HepG2 (cell line): ENCODE measurements at regions not wholly inside any gene's neighbourhood (a gene's known extent, or its start where the extent isn't known, plus 50 kb on each side); places are given as distances from the start of the nearest gene placed in this dataset.

Experiments
- ATAC-seq: fragments of 200-7000 bp; cut with Tn5 transposase; 3 replicates; pipeline ENCODE4 v1.9.1; 2020; ENCODE audit warnings: mild to moderate bottlenecking, moderate library complexity
- BruUV-seq: library from RNA; stranded (reverse); fragments of 400-500 nt; replicated peaks from 2 replicates; lab custom pipeline; 2021; lab: Mats Ljungman, UMichigan
- CTCF ChIA-PET: fragments of 300-600 bp; formaldehyde crosslinking; extraction: SDS; loops from one replicate; lab custom pipeline; 2021; ENCODE audit warnings: low total read pairs, inconsistent platforms, low intra/inter-chr PET ratio; lab: Yijun Ruan, JAX
- POLR2A ChIA-PET: fragments of 350-600 bp; sonication (Branson Sonifier 250); formaldehyde crosslinking; loops from one replicate; lab custom pipeline; 2020; ENCODE audit warnings: antibody characterized with exemption, inconsistent platforms; lab: Yijun Ruan, JAX
- DNase-seq: peaks from one replicate; pipeline ENCODE4 v3.0.0-alpha.2; 2015; ENCODE audit warnings: low spot score
- FAIRE-seq: peaks from 3 replicates; lab custom pipeline; 2011; peaks lifted over from hg19 to GRCh38; lab: Jason Lieb, UNC
- H2AFZ ChIP-seq: one replicate; pipeline ENCODE4 v1.6.1; 2011; ENCODE audit warnings: low read length, inconsistent platforms
- H3K27ac ChIP-seq: fragments of 300-600 bp; 3 replicates; pipeline ENCODE4 v1.8.0; 2011; ENCODE audit warnings: mixed run types, mild to moderate bottlenecking, mixed read lengths, low read length, inconsistent platforms; ENCODE audit not compliant: insufficient read depth; ENCODE audit errors: extremely low read length
- H3K27me3 ChIP-seq, 2 experiments: fragments of 200-600 bp in 1 of 2; 2 replicates in 1 of 2; 3 replicates in 1 of 2; pipeline versions ENCODE4 v1.6.0 to v1.8.0; 2011; ENCODE audit warnings: low read length in 2 of 2, mild to moderate bottlenecking in 2 of 2, moderate library complexity in 2 of 2, inconsistent platforms in 1 of 2; ENCODE audit not compliant: insufficient read depth in 2 of 2, control insufficient read depth in 1 of 2
- H3K36me3 ChIP-seq, 2 experiments: fragments of 200-600 bp in 1 of 2; replicated peaks in 1 of 2; 2 replicates in 1 of 2; 3 replicates in 1 of 2; pipeline versions ENCODE4 v1.5.1 to v1.8.0; 2011; ENCODE audit warnings: low read length in 2 of 2, inconsistent platforms in 1 of 2; ENCODE audit not compliant: insufficient read depth in 2 of 2, control insufficient read depth in 1 of 2
- H3K4me1 ChIP-seq: 2 replicates; pipeline ENCODE4 v1.5.1; 2012; ENCODE audit warnings: low read length, inconsistent platforms; ENCODE audit not compliant: insufficient read depth
- H3K4me2 ChIP-seq: 2 replicates; pipeline ENCODE4 v1.6.0; 2011; ENCODE audit warnings: low read depth, low read length, inconsistent platforms
- H3K4me3 ChIP-seq, 3 experiments: fragments of 200-600 bp in 1 of 3; sonication (generic), shearing (Covaris generic) in 1 of 3; replicated peaks in 1 of 3; 2 replicates each; pipeline ENCODE4 v1.5.1; 2011 to 2016; ENCODE audit warnings: low read length in 3 of 3, inconsistent platforms in 2 of 3, low read depth in 2 of 3, mild to moderate bottlenecking in 2 of 3, control low read depth in 1 of 3, mixed read lengths in 1 of 3; ENCODE audit not compliant: insufficient read depth in 1 of 3
- H3K79me2 ChIP-seq: one replicate; pipeline ENCODE4 v1.6.1; 2011; ENCODE audit warnings: low read length, inconsistent platforms; ENCODE audit not compliant: insufficient read depth
- H3K9ac ChIP-seq: 2 replicates; pipeline ENCODE4 v1.6.0; 2011; ENCODE audit warnings: mild to moderate bottlenecking, low read depth, low read length, inconsistent platforms; ENCODE audit not compliant: insufficient read depth
- H3K9me3 ChIP-seq: 2 replicates; pipeline ENCODE4 v1.5.1; 2012; ENCODE audit warnings: mild to moderate bottlenecking, low read length
- H4K20me1 ChIP-seq: 2 replicates; pipeline ENCODE4 v1.6.0; 2011; ENCODE audit warnings: inconsistent platforms, mild to moderate bottlenecking, low read length, moderate library complexity; ENCODE audit not compliant: insufficient read depth
- BHLHE40 ChIP-seq: IDR thresholded peaks from 2 replicates; pipeline ENCODE4 v1.6.1; 2011; ENCODE audit warnings: low read length, improper control_type of control experiment
- FOXA3 ChIP-seq: IDR thresholded peaks from 2 replicates; pipeline ENCODE4 v1.6.1; 2016; ENCODE audit warnings: missing genetic modification reagents, missing compliant biosample characterization
- HOXA5 ChIP-seq: sonication (generic); formaldehyde crosslinking; IDR thresholded peaks from 2 replicates; pipeline ENCODE4 v1.4.0; 2020; ENCODE audit warnings: missing genetic modification reagents
- SALL2 ChIP-seq: sonication (generic); formaldehyde crosslinking; IDR thresholded peaks from 2 replicates; pipeline ENCODE4 v1.8.1; 2023; ENCODE audit warnings: mild to moderate bottlenecking, missing genetic modification reagents, inconsistent platforms
- TBX2 ChIP-seq: sonication (generic); formaldehyde crosslinking; IDR thresholded peaks from 2 replicates; pipeline ENCODE4 v1.5.0; 2020; ENCODE audit warnings: missing genetic modification reagents, mild to moderate bottlenecking, borderline replicate concordance
- ZBTB7B ChIP-seq: sonication (generic); formaldehyde crosslinking; IDR thresholded peaks from 2 replicates; pipeline ENCODE4 v1.4.0; 2020; ENCODE audit warnings: missing genetic modification reagents
- ZFYVE20 ChIP-seq: sonication (generic); formaldehyde crosslinking; IDR thresholded peaks from 2 replicates; pipeline ENCODE4 v1.8.0; 2023; ENCODE audit warnings: low read depth, mild to moderate bottlenecking, moderate library complexity, missing genetic modification reagents, borderline replicate concordance
- ZNF3 ChIP-seq: IDR thresholded peaks from 2 replicates; pipeline ENCODE4 v1.7.0; 2017; ENCODE audit warnings: inconsistent platforms
- ZNF614 ChIP-seq: IDR thresholded peaks from 2 replicates; pipeline ENCODE4 v1.6.1; 2018; ENCODE audit warnings: missing biosample characterization, missing genetic modification reagents, inconsistent platforms, borderline replicate concordance
- ZNF646 ChIP-seq: sonication (generic); formaldehyde crosslinking; IDR thresholded peaks from 2 replicates; pipeline ENCODE4 v1.9.0; 2021; ENCODE audit warnings: mild to moderate bottlenecking, missing genetic modification reagents
- ZNF746 ChIP-seq: sonication (generic); formaldehyde crosslinking; IDR thresholded peaks from 2 replicates; pipeline ENCODE4 v1.8.0; 2022; ENCODE audit warnings: mild to moderate bottlenecking, missing genetic modification reagents
- ZSCAN29 ChIP-seq: sonication (generic); formaldehyde crosslinking; conservative IDR thresholded peaks from 2 replicates; pipeline ENCODE4 v1.4.0; 2020; ENCODE audit warnings: mild to moderate bottlenecking, missing genetic modification reagents
- in situ Hi-C: cut with HindIII; loops from 2 replicates; pipeline ENCODE4 v1.10.0; 2017; ENCODE audit warnings: low pct_unique_long_range_greater_than_20kb; ENCODE audit not compliant: extremely low pct_ligation_motif_present
- intact Hi-C: fragments of 100-400 bp; cut with micrococcal nuclease; formaldehyde crosslinking; loops from one replicate; pipeline ENCODE4 v1.10.0; 2022; ENCODE audit not compliant: unreplicated experiment

GRCh38 chr1:48055876-48056764 lies 58.9 kb upstream of the TRABD2B start (continued):
- TF ChIP-seq ZNF646 (CRISPR knock-in tag) (no peak), HOXA5 (CRISPR knock-in tag) (no peak), ZNF746 (CRISPR knock-in tag) (no peak)

- H3K79me2 ChIP-seq = no peaks in the 10 kb centered on the region
- ChIA-PET CTCF (no interaction called here), POLR2A (no interaction called here)
- H3K4me3 ChIP-seq = no peak overlapping the region
- no peak overlapping the region for H3K27ac ChIP-seq
- intact Hi-C loops (no loop called here), in situ Hi-C loops (no loop called here)
- DNase-seq (no peak), ATAC-seq (peak; percentile 43), FAIRE-seq (no peak)
- no peaks in the 10 kb centered on the region for H4K20me1 ChIP-seq
- peaks cover 11% of the 10 kb centered on the region for H3K4me1 ChIP-seq
- no peak for TF ChIP-seq ZSCAN29 (CRISPR knock-in tag)
- TF ChIP-seq ZBTB7B = no peak
- no peak for TF ChIP-seq ZNF614 (CRISPR knock-in tag)
- TF ChIP-seq ZFYVE20 (CRISPR knock-in tag) = no peak
- TF ChIP-seq SALL2 (CRISPR knock-in tag) = no peak
- no peak for TF ChIP-seq BHLHE40
- TF ChIP-seq TBX2 (CRISPR knock-in tag) = no peak
- no peak for TF ChIP-seq ZNF3 (CRISPR knock-in tag)
- no peak for TF ChIP-seq FOXA3 (CRISPR knock-in tag)
- BruUV-seq = no TSS peak
- H3K4me2 ChIP-seq = no peak overlapping the region
- H3K27me3 ChIP-seq = peaks cover 0 to 10% of the 10 kb centered on the region in 2 experiments; a peak in 2 of 5 replicates
- no peaks in the 10 kb centered on the region for H3K9me3 ChIP-seq
- H3K36me3 ChIP-seq = no peaks in the 10 kb centered on the region
- no peak overlapping the region for H3K9ac ChIP-seq
- no peak overlapping the region for H2AFZ ChIP-seq
These were observed 57.0 kb upstream of the TRABD2B start for GRCh38 chr1:48054232-48054631.
